Amygdala (tissue), 56 donors: ENCODE measurements at regions not wholly inside any gene's neighbourhood (a gene's known extent, or its start where the extent isn't known, plus 50 kb on each side); places are given as distances from the start of the nearest gene placed in this dataset.

Experiments used
- DNase-seq, 56 donors: peaks; one replicate each; lab custom pipeline; 2025; lab: John Stamatoyannopoulos, UW

DNA sequence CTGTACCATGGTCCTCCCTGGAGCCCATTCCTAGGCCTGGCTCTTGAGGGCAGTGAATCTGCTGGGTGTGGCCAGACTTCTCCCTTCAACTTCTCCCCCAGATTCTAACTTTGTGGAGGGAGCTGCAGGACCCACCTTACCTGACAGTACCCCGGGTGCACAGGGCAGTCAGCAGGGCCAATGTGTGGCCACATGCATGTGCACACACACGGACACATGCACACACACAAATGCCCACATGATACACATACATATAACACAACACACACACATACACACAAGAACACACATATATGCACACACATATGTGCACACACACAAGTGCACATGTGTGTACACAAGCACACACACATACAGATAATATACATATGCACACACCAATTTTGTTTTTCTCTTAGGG is 300.0 kb upstream of the HS6ST1 start:
- no peak for DNase-seq

DNA sequence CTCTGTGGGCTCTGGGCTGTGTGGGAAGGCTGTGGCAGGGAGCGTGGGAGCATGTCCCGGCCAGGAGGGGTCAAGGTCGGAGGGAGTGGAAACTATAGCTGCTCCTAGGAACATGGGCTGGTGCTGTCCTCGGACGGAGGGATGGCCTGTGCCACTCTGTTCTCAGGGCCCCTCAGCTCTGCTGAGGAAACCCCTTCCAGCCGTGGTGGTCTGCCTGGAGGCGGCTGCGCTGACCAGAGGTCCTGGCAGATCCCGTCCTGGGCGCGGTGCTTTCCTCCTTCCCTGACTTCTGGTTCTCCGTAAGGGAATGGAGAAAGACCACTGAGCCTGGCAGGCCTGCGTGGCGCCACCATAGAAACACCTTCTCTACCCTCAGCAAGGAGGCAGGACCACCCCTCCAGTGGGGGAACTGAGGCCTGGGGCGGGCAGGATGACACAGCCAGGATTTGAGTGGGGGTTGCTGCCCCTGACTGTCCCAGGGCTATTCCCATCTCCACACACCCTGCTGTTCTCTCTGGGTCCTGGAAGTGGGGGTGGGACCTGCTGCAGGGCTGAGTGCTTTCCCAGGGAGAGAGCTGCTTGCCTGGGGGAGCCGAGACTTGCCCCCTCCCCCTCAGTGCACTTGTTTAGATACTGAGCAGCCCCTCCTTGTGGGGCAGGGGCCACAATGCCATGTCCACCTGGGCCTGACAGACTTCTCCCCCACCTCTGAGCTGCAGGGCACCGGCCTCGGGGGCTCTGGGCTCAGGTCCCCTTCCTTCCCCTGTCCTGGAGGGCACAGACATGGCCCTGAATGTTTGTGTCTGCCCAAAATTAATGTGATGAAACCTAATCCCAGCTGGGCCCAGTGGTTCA is 301.0 kb upstream of the HS6ST1 start:
- DNase-seq = no peak

DNA sequence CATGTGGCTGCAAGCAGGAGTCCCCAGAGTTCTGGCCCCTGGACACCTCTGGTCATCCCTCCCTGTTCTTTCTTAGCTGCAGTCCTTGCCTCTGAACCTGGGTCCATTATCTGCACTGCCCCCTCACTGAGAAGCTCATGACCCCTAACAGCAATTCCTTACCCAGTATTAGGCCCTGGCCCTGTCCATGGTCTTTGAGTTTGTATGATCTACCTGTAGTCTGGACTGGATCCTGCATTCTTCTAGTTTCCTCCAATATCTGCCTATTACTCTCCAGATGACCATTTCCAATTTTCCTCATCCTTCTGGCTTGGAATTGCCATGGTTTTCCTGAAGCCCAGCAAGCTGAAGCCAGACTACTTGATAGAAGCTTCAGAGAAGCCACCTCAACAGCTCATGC is 302.4 kb upstream of the HS6ST1 start:
- no peak for DNase-seq

DNA sequence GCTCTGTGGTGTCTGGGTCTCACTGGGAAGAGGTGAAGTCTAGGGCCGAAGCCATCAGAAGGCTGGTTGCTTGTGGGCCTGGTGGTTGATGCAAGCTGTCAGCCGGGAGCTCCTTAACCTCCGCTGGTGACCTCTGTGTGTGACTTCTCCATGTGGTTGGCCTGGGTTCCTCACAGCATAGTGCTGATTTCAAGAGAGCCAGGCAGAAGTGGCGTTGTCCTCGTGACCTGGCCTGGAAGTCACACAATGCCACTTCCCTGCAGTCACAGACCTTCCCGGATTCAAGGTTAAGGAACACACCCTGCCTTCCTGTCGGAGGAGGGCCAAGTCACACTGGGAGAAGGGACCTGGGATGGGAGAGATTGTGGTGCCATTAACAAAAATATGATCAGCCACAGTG is 303.7 kb upstream of the HS6ST1 start:
- DNase-seq = peak in 5 of 56 donors; percentile 10 to 45 (median 25)

DNA sequence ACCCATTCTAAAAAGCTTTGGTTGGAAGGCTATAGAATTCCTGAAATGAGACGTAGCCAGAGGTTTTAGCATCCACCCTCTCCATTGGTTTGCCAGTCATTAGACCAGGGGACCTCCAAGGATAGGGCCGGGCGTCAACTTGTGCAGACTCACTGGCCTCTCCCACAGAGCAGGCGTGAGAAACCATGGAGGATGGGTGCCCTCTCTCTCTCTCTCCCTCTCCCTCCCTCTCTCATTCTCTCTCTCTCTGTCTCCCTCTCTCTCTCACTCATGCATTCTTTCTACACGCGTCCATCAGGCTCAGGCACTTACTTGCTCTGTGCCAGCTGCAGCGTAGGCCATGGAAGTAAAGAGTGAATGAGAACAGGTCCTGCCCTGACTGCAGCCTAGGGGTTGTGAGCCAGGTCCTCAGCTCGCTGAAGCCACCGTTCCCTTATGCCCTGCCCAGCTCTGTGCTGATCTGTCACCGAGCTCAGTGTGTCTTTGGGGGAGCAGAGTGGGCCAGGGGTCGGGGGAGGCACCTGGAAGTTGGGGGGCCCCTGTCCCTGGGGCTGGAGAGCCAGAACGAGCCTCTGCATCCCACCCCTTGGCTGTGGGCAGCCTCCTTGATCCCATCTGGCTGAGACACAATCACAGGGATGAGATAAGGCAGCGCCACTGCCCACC is 304.4 kb upstream of the HS6ST1 start:
- DNase-seq = no peak

DNA sequence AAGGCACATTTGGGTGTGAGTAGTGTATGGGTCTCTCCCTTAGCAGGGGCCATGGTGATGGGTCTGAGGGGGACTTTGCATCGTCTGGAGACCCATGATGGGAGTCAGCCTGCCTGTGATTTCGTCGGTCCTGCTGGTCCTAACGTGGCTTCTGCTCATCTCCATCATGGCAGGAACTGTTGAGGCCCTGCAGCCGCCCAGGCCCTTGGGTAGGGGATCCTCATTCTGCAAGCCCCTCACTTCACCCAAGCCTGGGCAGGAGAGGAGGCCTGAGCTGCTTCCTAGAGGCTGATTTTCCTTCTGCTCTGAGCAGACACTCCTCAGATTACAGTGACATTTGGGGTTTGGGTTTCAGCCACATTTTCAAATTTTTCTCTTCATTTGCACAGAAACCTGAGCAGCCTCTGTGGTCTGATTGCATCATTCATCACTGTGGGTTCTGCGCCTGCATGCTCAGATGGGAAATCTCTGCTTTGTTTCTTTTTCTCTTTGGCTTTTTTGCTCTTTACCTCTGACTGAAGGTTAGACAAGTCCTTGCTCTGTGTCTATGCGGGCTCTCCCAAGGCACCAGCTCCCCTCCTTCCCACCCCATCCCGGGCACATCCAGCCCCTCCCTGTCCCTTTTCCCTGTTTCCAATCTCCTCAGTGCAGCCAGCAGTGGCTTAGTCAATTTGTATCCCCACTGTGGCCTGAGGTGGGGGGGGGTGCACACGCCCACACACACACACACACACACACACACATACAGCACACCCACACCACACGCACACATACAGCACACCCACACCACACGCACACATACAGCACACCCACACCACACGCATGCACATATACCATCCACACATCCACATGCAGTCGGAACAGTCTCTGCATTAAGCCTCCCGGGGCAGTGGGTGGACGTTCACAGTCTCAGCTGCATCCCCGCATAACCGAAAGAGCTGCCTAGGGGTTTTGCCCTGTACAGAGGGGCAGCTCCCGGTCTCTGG is 305.4 kb upstream of the HS6ST1 start:
- no peak for DNase-seq

DNA sequence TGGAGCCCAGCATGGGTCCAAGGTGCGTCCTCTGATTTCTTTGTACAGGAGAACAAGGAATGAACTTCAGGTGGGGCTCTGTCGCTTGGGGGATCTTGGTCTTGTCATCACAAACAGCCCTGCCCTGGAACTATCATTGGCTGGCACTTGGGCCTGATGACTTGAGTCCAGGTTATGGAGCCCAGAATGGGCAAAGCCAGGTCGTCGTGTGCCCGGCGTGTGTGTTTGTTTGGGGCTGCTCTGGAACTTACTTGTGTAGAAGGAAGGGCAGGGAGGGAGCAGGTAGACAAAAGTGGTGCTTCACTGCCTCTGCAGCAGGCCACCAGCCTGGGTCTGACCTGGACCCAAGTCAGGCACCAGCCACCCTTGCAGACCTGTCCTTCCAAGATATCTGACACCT is 306.3 kb upstream of the HS6ST1 start:
- no peak for DNase-seq

DNA sequence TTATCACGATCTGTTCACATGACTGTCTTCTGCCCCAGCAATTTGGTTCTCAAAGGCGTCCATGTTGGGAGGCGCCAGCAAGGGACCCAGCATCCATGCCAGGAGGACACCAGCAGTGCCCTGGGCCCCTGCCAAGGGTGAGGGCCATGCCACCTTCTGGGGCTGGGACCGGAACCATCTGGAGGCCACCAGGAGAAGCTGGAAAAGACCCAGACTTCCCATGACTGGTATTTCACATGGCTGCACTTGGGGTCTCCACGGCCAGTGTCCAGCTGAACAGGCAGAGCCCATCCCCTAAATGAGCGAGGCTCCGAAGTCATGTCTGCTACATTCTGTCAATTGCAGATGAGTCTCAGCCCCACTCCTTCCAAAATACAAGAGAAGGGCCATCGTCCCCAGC is 306.8 kb upstream of the HS6ST1 start:
- no peak for DNase-seq

- DNase-seq = no peak
These were observed 307.5 kb upstream of the HS6ST1 start for GRCh38 chr2:128625963-128626759.

DNA sequence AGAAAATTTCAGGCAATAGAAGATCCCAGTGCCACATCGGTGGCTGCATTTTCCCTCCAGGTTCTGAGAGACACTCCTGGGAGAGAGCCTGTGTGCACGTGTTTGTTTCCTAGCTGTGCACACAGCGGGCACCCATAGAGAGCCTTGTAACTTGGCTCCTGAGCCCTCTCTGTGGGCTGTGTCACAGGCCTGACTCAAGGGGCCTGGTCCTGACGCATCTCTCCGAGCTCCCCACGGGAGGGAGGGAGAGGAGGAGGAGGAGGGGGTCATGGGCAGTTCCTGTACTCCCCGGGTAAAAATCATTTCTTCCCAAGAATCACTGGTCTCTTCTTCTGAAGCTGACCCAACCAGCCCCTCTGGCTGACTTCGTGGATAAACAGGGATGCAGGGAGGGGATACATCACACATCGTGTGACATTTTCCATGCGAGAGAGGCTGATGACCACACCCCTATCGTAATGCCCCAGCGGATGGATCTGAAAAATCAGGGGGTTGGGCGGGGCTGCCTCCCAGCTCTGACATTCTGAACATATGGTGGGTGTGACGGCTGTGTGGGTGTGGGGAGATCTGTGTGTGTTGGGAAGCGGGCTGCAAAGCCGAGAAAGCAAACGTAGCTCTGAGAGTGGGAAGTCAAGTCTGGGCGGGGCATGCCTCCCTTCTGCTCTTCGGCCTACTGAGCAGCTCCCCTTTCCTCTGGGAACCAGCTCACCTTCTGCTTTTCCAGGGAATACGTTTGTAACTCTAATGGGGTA is 308.3 kb upstream of the HS6ST1 start:
- DNase-seq = peak in 6 of 56 donors; percentile 11 to 45 (median 22)

GRCh38 chr2:128628206-128628605 is 309.5 kb upstream of the HS6ST1 start:
- no peak for DNase-seq

DNA sequence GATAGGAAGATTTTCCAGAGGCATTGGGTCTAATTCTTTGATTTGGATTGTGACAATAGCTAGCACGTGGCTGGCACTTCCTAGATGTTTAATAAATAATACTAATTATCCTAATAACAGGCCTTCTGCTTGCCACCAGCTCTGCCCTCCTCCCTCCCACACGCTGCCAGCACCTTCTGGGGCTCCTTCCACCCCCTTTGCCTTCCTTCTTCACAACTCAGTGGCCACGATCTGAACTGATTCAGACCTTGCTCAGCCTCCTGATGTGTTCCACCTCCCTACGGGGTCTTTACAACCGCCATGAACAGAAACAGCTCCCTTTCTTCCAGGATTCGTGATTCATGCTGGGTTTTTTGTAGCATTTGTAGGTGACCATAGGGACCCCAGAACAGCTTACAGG is 310.3 kb upstream of the HS6ST1 start:
- no peak for DNase-seq

- DNase-seq = no peak
These were observed 312.5 kb upstream of the HS6ST1 start for GRCh38 chr2:128630974-128631697.

DNA sequence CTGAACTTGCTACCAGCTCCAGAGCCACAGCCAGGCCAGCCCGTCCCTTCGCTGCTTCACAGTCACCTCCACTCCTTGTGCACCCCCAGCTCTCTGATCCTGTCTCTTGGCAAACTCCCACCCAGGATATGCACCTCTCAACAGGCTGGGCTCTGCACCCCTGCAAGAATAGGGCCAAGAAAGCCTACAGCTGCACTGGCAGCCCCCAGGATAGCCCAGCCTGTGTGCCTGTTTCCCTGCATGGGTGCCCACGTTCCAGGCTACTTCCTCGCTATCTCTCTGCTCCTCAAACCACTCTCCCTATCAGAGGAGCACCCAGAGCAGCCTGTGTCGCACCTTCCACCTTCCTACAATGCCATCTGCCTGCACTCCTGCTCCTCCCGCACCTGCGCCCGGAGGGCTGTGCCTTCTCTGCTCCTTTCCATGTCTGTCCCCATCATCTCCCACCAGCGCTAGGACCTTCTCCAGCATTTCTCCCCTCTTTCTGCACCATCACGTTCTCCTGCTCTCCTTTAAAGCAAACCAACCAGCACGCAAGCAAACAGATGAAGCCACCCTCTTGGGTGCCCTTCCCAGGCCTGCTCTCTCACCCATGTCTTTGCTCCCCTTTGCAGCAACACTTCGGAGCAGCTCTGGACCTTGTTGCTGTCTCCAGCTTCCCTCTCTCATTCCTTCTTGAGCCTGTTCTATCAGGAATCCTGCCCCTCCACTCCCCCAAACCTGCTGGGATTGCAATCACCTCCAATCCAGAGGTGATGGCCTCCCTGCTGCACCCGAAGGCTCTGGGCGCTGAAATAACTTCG is 313.2 kb upstream of the HS6ST1 start:
- no peak for DNase-seq

- DNase-seq = no peak
These were observed 313.8 kb upstream of the HS6ST1 start for GRCh38 chr2:128632501-128632800.

DNA sequence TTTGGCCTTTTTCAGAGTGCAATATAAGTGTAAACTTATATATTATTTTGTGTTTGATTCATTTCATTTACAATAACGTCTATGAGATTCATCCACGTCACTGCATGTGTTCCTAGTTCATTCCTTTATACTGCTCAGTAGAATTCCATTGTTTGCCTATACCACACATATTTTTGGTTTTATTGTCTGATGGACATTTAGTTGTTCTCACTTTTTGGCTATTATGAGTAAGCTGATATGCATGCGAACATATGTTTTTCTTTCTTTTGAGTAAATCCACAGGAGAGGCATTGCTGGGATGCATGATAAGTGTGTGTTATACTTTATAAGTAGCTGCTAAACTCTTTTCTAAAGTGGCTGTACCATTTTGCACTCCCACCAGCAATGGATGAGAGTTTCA is 314.8 kb upstream of the HS6ST1 start:
- no peak for DNase-seq

DNA sequence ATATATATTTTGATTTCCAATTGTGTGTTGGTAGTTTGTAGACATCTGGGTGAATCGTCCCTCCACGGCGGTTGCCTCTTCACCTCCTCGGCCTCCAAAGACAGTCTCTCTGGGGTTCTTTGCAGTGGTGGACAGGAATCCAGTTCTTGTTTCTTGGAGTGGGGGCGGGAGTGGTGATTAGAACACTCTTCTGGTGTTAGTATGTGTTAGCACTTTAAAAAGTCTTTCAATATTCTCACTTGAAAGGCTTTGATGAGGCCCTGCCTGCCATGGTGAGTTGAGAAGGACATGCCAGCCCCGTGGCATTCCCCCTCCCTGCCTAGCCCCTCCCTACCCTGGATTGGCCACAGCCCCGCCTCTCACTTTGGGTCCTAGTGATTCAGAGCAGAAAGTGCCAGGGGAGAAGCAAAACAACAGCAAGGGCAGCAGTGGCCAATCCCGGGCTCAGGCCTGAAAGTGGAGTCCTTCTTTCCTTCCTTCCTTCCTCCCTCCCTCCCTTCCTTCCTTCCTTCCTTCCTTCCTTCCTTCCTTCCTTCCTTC is 316.8 kb upstream of the HS6ST1 start:
- no peak for DNase-seq

DNA sequence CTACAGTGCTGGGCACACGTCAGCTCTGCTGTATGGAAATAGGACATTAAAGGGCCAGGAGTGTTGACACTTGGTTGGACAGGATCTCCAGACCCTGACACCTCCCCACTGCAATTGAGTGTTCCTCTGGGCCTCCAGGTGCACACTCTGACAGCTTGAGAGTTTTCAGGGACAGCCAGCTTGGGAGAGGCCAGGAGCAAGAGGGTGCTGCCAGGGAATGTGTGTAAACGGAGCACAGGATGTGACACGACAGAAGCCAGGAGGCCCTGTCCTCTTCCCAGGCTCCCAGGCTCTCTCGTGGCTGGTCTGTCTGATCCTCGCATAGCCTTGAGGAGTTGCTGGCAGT is 318.1 kb upstream of the HS6ST1 start:
- DNase-seq = no peak
